Spleen (tissue), 11 donors: ENCODE measurements at regions not wholly inside any gene's neighbourhood (a gene's known extent, or its start where the extent isn't known, plus 50 kb on each side); places are given as distances from the start of the nearest gene placed in this dataset.

Experiments used
- DNase-seq: peaks from one replicate; pipeline ENCODE4 v3.0.0-alpha.2; 2020
- H3K27ac ChIP-seq, 8 donors: fragments of 200-600 bp; sonication (generic) in 7 of 8; 1 replicate in 4 of 8; 2 replicates in 4 of 8; pipeline versions ENCODE4 v1.5.0 to v1.8.0; 2016 to 2021; ENCODE audit warnings: inconsistent platforms in 4 of 8, mild to moderate bottlenecking in 4 of 8, moderate library complexity in 1 of 8
- H3K27me3 ChIP-seq, 7 donors: fragments of 200-600 bp; sonication (generic) in 6 of 7; replicated peaks in 1 of 7; 1 replicate in 4 of 7; 2 replicates in 3 of 7; pipeline versions ENCODE4 v1.5.0 to v1.8.0; 2016 to 2021; ENCODE audit warnings: inconsistent platforms in 3 of 7, mild to moderate bottlenecking in 1 of 7
- H3K36me3 ChIP-seq, 6 donors: fragments of 200-600 bp; sonication (generic) in 5 of 6; 1 replicate in 4 of 6; 2 replicates in 2 of 6; pipeline versions ENCODE4 v1.5.0 to v1.8.0; 2016 to 2021; ENCODE audit warnings: inconsistent platforms in 2 of 6
- H3K4me1 ChIP-seq, 6 donors: fragments of 200-600 bp; sonication (generic) in 5 of 6; 1 replicate in 3 of 6; 2 replicates in 3 of 6; pipeline versions ENCODE4 v1.5.0 to v1.8.0; 2016 to 2021; ENCODE audit warnings: inconsistent platforms in 3 of 6
- H3K4me3 ChIP-seq, 8 donors: fragments of 200-600 bp; sonication (generic) in 7 of 8; 1 replicate in 4 of 8; 2 replicates in 4 of 8; pipeline versions ENCODE4 v1.5.0 to v1.8.0; 2016 to 2021; ENCODE audit warnings: inconsistent platforms in 4 of 8, mild to moderate bottlenecking in 4 of 8, moderate library complexity in 2 of 8
- H3K9me3 ChIP-seq, 8 donors: fragments of 200-600 bp; sonication (generic) in 7 of 8; 1 replicate in 4 of 8; 2 replicates in 4 of 8; pipeline versions ENCODE4 v1.5.0 to v1.8.0; 2016 to 2021; ENCODE audit warnings: inconsistent platforms in 4 of 8
- POLR2A ChIP-seq, 3 donors: fragments of 450-650 bp; IDR thresholded peaks; one replicate each; pipeline ENCODE4 v1.5.1; 2017; ENCODE audit warnings: antibody characterized with exemption in 3 of 3, mild to moderate bottlenecking in 1 of 3
- POLR2AphosphoS5 ChIP-seq, 3 donors: sonication (generic); formaldehyde crosslinking; IDR thresholded peaks; one replicate each; pipeline ENCODE4 v1.5.1; 2017; ENCODE audit warnings: antibody characterized with exemption in 3 of 3
- WGBS, 5 donors: extraction: QIAGEN DNeasy Blood & Tissue Kit in 3 of 5; methylation state at CpG; one replicate each; pipeline versions ENCODE4 v1.1.5 to v1.1.7; 2013 to 2018; 5-methylcytosine and 5-hydroxymethylcytosine counted together
- intact Hi-C: fragments of 100-400 bp; cut with DNase I; formaldehyde crosslinking; loops from one replicate; pipeline ENCODE4 v1.15.0; 2023; ENCODE audit warnings: low total_unique reads
- TF ChIP-seq, protein P1 (sequence below), 11 experiments: fragments of 200-600 bp in 7 of 11; fragments of 450-650 bp in 4 of 11; sonication (generic) in 4 of 11; IDR thresholded peaks in 8 of 11; conservative IDR thresholded peaks in 3 of 11; 1 replicate in 7 of 11; 2 replicates in 4 of 11; pipeline versions ENCODE4 v1.4.0 to v1.8.0; 2016 to 2021; ENCODE audit warnings: antibody characterized with exemption in 11 of 11, inconsistent platforms in 4 of 11, mild to moderate bottlenecking in 1 of 11
- donor health status: healthy with polysubstance abuse.
- donor health status: DM: no; HTN: no; CAD: no; lungs with moderate emphysema.
- donor health status: DM: no; HTN: no; CAD: no.
- donor health status: Bipolar disorder and iron deficiency.
- donor health status: healthy.
- donor health status: DM: no; HTN: no; CAD: no.
- donor health status: DM: yes; HTN: yes; CAD: no.

GRCh38 chr14:87864356-87865270 lies 128.4 kb downstream of the GALC start:
- DNase-seq = no peak
- Histone ChIP-seq H3K4me1 (no peaks in the 10 kb centered on the region), H3K9me3 (no peaks in the 10 kb centered on the region), H3K4me3 (no peak overlapping the region), H3K27ac (no peak overlapping the region), H3K36me3 (no peaks in the 10 kb centered on the region), H3K27me3 (no peaks in the 10 kb centered on the region)
- WGBS, 5 donors = 65 to 76% (median 69%) methylated on average over 7 of the region's 7 CpGs
- intact Hi-C loops = no loop called here
- TF ChIP-seq POLR2AphosphoS5 (IDR thresholded peaks at IDR 0.05) (no peak), POLR2A (IDR thresholded peaks at IDR 0.05) (no peak)
- TF ChIP-seq, protein P1, sequence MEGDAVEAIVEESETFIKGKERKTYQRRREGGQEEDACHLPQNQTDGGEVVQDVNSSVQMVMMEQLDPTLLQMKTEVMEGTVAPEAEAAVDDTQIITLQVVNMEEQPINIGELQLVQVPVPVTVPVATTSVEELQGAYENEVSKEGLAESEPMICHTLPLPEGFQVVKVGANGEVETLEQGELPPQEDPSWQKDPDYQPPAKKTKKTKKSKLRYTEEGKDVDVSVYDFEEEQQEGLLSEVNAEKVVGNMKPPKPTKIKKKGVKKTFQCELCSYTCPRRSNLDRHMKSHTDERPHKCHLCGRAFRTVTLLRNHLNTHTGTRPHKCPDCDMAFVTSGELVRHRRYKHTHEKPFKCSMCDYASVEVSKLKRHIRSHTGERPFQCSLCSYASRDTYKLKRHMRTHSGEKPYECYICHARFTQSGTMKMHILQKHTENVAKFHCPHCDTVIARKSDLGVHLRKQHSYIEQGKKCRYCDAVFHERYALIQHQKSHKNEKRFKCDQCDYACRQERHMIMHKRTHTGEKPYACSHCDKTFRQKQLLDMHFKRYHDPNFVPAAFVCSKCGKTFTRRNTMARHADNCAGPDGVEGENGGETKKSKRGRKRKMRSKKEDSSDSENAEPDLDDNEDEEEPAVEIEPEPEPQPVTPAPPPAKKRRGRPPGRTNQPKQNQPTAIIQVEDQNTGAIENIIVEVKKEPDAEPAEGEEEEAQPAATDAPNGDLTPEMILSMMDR (IDR thresholded peaks at IDR 0.05 in 8 of 11, conservative IDR thresholded peaks at IDR 0.05 in 3 of 11) = no peak

GRCh38 chr14:87863047-87863446 lies 129.9 kb downstream of the GALC start:
- Histone ChIP-seq H3K9me3 (no peaks in the 10 kb centered on the region), H3K27me3 (no peaks in the 10 kb centered on the region), H3K36me3 (no peaks in the 10 kb centered on the region), H3K4me1 (no peaks in the 10 kb centered on the region), H3K4me3 (no peak overlapping the region), H3K27ac (no peak overlapping the region)
- WGBS, 5 donors = 94 to 99% (median 96%) methylated on average over 3 of the region's 3 CpGs
- intact Hi-C loops = no loop called here
- no peak for DNase-seq
- TF ChIP-seq POLR2A (IDR thresholded peaks at IDR 0.05) = no peak
- TF ChIP-seq POLR2AphosphoS5 (IDR thresholded peaks at IDR 0.05) = no peak
- TF ChIP-seq, protein P1 (IDR thresholded peaks at IDR 0.05 in 8 of 11, conservative IDR thresholded peaks at IDR 0.05 in 3 of 11) = no peak

GRCh38 chr14:87852107-87852506 lies 140.9 kb downstream of the GALC start:
- Histone ChIP-seq H3K4me1 (no peaks in the 10 kb centered on the region), H3K27me3 (peaks cover 0 to 7% (median 0%) of the 10 kb centered on the region in 7 donors), H3K4me3 (no peak overlapping the region), H3K27ac (no peak overlapping the region), H3K36me3 (no peaks in the 10 kb centered on the region), H3K9me3 (no peaks in the 10 kb centered on the region)
- TF ChIP-seq POLR2A (IDR thresholded peaks at IDR 0.05) = no peak
- TF ChIP-seq POLR2AphosphoS5 (IDR thresholded peaks at IDR 0.05) = no peak
- TF ChIP-seq, protein P1 (IDR thresholded peaks at IDR 0.05 in 8 of 11, conservative IDR thresholded peaks at IDR 0.05 in 3 of 11) = no peak
- 48 to 69% (median 52%) methylated on average over 3 of the region's 3 CpGs for WGBS, 5 donors
- intact Hi-C loops = no loop called here
- DNase-seq = no peak

- no peak for TF ChIP-seq POLR2AphosphoS5 (IDR thresholded peaks at IDR 0.05)
- TF ChIP-seq POLR2A (IDR thresholded peaks at IDR 0.05) = no peak
- TF ChIP-seq, protein P1 (IDR thresholded peaks at IDR 0.05 in 8 of 11, conservative IDR thresholded peaks at IDR 0.05 in 3 of 11) = no peak
- DNase-seq = no peak
- no peak overlapping the region for H3K27ac ChIP-seq
- no peaks in the 10 kb centered on the region for H3K4me1 ChIP-seq
- intact Hi-C loops = no loop called here
- peaks cover 0 to 7% (median 0%) of the 10 kb centered on the region in 7 donors for H3K27me3 ChIP-seq
- H3K9me3 ChIP-seq = no peaks in the 10 kb centered on the region
- no peak overlapping the region for H3K4me3 ChIP-seq
- no peaks in the 10 kb centered on the region for H3K36me3 ChIP-seq
- 71 to 86% (median 79%) methylated on average over 2 of the region's 2 CpGs for WGBS, 5 donors
Measured at GRCh38 chr14:87851190-87851589, 141.8 kb downstream of the GALC start.
